HG02943 (cell line): ENCODE measurements at regions not wholly inside any gene's neighbourhood (a gene's known extent, or its start where the extent isn't known, plus 50 kb on each side); places are given as distances from the start of the nearest gene placed in this dataset.

ENCODE experiments used
- ATAC-seq: cut with Tn5 transposase; IDR thresholded peaks from one replicate; pipeline ENCODE4 v1.9.1; 2021; ENCODE audit warnings: mild to moderate bottlenecking, low read depth, moderate library complexity; ENCODE audit not compliant: unreplicated experiment

- no peak for ATAC-seq
Observed at GRCh38 chr2:102078773-102079172, 63.8 kb upstream of the IL1R1 start.

DNA sequence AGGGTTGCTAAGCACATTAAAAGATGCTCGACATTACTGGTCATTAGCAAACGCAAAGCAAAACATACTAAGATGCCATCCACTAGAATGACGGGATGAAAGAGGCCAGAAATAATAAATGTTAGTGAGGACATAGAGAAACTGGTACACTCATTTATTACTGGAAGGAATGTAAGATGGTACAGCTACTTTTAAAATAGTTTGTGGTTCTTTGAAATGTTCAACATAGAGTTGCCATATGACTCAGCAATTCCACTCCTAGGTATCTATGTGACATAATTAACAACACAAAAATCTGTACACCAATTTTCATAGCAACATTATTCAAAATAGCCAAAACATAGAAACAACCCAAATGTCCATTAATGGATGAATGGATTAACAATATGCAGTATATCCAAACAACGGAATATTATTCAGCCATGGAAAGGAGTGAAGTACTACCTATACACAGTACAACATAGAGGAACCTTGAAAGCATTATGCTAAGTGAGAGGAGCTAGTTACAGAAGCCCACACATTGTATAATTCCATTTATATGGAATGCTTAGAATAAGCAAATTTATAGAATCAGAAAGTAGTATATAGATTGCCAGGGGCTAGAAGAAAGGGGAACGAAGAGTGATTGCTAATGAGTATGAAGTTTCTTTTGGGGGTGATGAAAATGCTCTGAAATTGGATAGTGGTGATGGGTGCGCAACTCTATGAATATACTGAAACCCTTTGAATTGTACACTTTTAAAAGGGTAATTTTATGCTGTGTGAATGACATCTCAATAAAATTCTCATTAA is 61.9 kb upstream of the IL1R1 start:
- no peak for ATAC-seq

- ATAC-seq: no peak
Observed at GRCh38 chr2:102081243-102081522, 61.4 kb upstream of the IL1R1 start.

DNA sequence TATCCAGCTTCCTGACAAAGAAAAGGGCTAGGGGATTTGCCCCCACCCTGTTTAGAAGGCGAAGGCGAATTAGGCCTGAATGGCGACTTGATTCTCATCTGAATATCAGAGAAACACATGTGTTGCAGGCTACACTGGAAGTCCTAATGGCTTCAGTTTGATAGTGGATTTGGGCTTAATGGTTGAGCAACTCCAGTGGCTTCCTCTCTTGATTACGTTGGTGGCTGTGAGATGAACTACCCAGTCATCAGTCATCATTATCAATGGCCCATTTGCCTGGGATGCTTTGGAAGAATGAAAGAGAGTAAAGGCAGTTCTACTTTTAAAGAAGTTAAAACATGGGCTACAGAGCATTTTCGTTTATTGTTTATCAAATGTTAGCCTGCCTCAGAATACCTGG is 60.9 kb upstream of the IL1R1 start:
- ATAC-seq: no peak

GRCh38 chr2:102082571-102083392 is 59.8 kb upstream of the IL1R1 start:
- peak; percentile 73 for ATAC-seq

DNA sequence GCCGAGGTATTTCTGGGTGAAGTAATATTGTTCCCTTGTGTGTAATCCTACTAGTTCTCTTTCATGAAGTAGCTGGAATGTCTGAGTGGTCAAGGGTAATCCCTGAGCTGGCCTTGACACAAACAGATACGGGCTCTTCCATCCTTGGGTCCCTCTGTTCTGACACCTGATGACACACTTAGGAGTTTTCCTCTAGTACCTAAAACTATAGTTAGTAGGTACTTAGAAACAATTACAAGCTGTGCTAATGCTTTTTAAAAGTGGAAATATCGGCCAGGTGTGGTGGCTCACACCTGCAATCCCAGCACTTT is 59.2 kb upstream of the IL1R1 start:
- no peak for ATAC-seq

GRCh38 chr2:102084651-102085050 is 57.9 kb upstream of the IL1R1 start:
- ATAC-seq: no peak

DNA sequence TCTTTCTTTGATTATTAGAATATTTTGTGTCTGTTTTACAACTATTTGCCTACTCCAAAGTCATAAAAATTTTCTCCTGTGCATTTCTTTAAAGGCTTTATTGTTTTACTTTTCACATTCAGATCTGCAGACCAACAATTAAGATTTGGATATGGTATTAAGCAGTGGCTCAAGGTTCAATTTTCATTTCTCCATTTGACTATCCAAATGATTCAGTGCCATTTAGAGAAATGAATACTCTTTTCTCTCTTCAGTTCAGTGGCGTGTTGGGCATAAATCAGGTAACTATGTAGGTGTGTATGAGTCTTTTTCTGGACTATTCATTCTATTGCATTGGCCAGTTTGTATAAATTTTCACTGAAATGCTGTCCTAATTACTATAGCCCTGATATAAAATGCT is 57.3 kb upstream of the IL1R1 start:
- ATAC-seq: no peak

GRCh38 chr2:102086150-102086872 is 56.2 kb upstream of the IL1R1 start:
- no peak for ATAC-seq

DNA sequence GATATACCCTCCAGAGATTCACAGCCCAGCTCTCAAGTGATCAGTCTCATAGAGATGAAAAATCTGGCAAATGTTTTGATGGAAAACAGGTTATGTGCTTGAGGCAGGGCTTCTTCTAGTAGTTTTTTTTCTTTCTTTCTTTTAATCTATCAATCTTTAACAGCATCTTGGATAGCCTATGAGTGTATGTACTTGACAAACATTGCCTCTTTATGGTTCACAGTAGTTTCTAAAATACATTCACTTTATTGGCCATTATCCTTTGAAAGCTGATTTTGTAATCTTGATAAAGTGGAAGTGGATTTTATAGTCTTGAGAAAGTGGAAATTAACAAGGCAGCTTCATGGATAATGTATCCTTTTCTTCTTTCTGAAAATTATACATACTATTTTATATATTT is 51.4 kb upstream of the IL1R1 start:
- no peak for ATAC-seq

DNA sequence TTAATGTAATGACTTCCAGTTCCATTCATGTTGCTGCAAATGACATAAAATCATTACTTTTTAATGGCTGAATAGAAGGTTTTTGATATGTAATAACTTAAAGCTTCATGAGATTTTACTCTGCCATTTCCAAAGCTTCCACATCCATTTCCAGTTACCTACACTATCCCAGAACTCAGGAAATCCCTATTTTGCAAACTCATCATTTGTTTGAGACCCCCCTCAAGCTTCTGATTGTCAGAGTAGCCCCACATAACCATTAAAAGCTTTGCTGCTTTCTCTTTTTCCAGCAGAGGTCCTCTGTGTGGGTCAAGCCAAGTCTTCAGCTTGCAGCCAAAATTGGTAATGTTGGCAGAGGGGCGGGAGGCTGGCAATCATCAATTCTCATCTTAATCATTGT is 50.6 kb upstream of the IL1R1 start:
- no peak for ATAC-seq

DNA sequence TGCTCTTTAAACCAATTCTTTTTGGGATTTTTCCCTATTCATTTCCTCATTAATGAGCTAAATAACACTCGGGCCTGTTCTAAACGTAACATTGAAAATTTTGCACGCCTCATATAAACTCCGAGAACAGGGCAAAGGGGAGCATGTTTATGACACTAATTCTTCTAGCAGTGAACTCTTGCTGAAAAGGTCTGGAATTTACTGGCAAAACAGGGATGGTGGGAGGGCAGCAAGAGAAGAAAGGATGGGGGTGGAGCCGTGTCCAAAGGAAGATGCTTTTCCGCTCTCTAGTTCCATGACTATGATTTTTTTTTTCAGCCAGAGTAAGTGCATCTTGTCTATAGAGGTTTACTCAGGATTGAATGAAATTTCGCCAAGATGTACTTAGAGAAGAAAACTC is 50.0 kb upstream of the IL1R1 start:
- ATAC-seq: no peak
